HG03039 (cell line): ENCODE measurements at regions not wholly inside any gene's neighbourhood (a gene's known extent, or its start where the extent isn't known, plus 50 kb on each side); places are given as distances from the start of the nearest gene placed in this dataset.

Source experiments
- ATAC-seq: cut with Tn5 transposase; IDR thresholded peaks from one replicate; pipeline ENCODE4 v1.9.1; 2021; ENCODE audit warnings: mild to moderate bottlenecking, moderate library complexity; ENCODE audit not compliant: unreplicated experiment

DNA sequence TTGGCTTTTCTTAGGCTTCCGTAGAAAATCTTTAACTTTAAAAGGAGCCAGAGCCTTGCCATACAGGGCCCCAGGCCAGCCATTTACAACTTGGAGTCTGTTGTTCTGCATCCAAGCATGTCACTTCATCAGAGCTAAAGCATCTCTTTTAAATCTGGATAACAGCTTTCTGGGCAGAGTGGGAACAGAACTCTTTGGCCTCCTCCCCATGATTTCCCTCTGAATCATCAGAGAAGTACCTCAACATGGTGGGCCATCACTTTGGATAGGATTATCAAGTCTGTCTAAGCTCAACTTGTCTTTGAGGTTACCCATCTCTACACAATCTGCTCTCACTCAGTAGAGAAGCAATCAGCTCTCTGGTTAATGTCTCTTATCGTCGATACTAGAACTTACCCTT lies 170.9 kb downstream of the SLC6A15 start:
- no peak for ATAC-seq

DNA sequence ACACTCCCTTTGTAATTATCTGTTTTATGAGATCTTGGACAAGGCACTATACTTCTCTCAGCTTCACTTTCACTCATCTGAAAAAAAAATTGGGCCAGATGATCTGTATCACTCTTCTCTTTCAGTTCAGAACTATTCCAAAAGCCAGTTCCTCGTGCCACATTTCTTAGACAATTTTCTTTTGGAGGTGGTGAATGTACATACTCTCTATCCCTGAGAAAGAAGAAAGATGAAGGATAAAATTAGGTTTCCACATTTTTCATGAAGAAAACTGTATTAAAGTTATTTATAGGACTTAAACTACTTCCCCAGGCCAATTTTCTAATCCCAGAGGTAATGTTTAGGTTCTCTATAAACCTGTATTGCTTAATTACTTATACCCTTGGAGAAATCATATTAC lies 171.6 kb downstream of the SLC6A15 start:
- no peak for ATAC-seq

DNA sequence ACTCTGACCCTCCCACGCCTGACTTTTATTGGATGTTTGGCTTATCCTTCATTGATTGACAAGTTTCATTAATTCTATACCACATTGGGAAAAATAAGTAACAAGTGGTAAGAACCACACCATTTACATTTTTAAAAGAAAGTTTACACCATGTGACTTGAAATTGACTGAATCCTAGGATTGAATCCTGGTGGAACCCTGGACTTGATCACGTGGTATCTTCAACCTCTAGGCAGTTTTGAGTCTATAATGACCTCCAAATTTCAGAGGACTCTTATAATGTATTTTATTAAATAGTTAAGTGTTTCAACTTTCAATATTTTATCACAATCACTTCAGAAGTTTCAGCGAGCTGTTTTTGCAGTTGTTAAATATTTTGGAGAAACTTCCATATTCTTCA lies 172.0 kb downstream of the SLC6A15 start:
- no peak for ATAC-seq

DNA sequence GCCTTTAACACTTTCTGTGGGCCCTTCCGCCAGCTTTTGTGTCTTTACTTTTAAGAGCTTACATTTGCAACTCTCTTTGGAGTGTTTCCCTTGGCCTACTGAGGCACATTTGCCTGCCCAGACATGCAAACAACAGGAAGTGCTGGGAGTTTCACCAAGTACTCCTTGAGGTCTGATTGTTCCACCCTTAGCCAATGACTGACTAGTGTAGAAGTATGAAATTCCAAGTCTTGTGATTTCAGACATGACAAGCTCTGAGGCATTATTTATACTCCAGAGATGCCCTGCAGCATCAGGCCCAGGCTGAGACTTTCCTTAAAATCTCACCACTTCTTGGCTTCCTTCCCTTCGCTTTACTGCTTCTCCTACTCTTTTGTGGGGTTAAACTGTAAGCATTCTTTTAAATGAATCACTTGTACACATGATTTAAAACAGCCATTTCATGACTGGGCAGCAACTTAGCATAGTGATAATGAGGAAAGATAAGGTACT lies 174.1 kb downstream of the SLC6A15 start:
- no peak for ATAC-seq

DNA sequence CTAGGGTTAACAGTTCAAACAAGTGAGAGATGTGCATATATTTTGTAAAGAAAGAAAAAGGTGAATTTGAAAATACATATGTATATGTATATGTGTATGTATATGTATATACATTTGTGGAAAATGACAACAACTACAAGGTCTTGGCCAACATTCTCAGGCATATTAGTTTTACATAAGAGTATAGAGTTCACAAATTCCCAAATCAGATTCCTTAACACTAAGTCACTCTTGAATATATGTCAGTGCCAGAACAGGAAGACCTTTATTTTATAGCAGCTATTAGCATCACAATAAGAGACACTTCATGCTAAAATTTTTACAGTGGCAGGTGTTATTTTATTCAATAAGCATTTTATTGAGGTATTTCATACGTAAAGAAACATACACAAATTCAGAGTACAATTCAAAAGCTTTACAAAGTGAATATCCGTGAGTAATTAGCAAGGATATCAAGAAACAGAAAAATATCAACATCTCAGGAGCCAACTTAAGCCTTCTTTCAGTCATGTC lies 179.7 kb downstream of the SLC6A15 start:
- no peak for ATAC-seq

DNA sequence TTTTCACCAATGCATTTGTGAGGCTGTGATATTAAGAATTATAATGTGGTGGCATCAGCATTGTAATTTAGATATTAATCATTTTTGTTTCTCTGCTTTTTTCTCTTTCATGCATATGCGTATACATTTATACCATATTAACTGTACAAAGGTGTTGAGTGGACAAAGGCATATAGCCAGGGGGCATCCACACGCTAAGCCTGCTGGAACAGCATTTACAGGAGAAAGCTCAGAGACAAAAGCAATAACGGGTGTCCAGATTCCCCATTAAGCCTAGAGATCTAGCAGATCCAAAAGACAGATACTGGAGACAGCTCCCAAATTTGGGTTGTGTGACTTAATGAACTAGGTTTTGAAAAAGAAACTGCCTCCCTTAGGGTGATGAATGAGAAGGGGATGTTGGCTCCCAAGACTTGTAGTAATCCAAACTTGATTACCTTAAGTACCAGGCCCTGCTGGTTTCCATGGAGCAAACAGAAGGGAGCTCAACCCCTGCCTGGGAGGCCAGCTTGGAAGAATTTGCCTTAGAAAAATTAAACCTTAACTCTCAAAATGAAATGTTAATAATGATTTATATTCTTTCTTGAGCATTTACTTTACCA lies 181.9 kb downstream of the SLC6A15 start:
- no peak for ATAC-seq

DNA sequence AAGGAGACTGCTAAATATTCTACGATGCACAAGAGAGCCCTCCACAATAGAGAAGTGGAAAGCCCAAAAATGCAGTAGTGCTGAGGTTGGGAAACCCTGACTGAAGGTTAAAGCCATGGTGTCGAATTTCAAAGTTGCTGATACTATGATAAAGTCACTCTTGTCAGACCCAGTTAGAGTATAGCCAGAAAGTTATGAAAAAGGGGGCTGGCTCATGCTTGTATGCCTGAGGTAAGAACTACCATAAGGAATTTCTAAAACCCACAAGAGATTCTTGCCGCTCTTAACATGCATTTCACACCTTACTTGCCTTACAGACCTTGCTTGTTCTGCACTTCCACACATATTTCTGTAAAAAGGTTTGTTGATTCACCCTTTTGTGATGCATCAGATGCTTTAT lies 184.6 kb downstream of the SLC6A15 start:
- ATAC-seq = no peak

DNA sequence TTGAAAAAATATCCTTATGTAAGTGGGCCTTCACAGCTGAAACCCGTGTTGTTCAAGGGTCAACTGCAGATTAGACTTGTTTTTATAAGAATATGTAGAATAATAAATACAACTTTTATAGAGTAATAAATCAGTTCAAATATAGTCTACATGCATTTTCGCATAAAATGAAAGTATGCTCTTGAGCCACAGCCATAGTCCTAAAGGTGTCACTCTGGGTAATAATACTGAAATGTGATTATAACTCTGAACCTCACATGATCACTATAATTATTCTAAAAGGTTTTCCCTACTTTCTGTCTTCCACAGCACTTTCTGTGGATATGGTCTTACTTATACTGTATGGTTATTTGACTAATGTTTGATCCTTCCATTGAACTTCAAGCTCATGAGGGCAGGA lies 185.8 kb downstream of the SLC6A15 start:
- no peak for ATAC-seq

DNA sequence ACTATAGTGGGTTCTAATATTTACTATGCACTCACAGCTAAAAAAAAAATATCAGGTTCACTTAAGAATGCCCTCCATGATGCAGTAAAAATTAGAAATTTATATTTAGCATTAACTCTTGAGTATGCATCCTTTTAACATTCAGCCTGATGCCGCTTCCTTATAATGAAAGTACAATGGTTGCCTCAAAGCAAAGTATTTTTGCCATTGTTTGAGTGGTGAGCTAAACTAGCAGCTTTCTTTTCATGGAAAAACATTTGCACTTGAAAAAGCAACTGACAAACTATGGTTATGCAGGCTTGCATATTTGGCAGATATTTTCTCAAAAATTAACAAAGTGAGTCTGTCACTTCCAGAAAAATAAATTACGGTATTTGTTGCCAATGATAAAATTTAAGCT lies 188.6 kb downstream of the SLC6A15 start:
- ATAC-seq = no peak

DNA sequence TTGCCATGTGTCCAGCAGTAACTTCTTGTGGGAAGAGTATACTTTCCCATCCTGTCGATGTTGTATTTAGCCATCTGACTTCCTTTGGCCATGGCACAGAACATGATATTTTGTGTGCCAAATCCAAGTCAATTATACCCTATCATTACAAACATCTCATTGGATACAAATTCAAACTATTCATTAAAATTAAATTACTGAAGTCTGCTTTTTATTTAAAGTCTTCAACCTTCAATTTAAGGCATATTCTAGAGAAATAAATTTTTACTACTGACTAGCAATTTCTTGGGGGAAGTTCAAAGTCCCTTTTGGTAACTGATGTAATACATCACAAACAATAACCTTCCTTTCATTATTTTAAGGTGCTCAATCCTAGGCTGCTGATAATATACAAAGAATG lies 192.6 kb downstream of the SLC6A15 start:
- ATAC-seq = no peak

DNA sequence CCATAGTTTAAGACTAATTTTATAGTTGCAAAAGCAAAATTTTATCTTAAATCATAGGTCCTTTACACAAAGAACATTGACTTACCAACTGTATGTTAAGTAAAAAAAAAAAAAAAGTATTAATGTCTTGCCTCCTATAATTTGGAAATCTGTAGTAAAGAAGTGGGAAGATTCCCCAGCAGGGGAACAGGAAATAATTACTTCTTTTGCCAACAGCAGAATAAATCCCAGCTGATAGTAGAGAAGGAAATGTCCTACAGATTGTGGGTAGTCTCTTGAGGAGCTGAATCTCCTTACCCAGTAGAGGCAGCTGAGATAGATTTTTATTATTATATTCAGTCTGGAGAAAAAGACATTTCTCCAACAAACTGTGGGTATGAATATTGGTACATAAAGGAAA lies 193.7 kb downstream of the SLC6A15 start:
- ATAC-seq = no peak

DNA sequence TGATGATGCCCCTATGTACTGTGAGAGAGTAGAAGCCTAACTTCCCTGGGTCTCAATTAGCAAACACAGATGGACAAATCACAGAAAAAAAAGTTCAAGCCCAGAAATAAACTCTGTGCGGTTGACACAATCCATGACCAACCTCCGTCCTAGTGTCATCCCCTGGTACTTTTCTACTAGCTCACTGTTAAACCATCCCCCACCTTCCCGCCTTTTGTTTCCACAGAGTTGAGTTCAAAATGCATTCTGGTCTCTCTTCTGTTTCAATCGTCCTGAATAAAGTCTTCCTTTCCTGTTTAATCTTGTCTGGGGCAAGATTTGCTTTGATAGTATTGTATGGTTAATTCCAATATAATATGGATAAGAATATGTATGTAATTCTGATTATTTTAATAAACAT lies 199.9 kb downstream of the SLC6A15 start:
- no peak for ATAC-seq

DNA sequence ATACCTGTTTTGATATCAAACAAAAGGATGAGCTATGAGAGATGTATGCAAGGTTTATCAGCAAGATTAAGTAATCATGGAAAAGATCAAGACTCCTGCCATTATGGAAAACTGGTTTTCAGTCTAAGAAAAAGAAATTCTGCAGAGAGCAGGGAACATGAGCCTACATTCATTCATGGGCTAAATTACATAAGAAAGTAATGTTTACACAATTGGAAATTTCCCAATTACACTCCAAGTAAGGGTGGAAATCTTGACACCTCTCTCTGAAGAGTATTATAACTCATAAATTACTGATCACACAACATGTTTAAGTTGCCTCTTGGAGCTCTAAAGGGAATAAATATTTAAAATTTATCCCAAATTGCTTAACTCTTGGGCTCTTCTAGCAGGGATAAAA lies 206.2 kb downstream of the SLC6A15 start:
- no peak for ATAC-seq

DNA sequence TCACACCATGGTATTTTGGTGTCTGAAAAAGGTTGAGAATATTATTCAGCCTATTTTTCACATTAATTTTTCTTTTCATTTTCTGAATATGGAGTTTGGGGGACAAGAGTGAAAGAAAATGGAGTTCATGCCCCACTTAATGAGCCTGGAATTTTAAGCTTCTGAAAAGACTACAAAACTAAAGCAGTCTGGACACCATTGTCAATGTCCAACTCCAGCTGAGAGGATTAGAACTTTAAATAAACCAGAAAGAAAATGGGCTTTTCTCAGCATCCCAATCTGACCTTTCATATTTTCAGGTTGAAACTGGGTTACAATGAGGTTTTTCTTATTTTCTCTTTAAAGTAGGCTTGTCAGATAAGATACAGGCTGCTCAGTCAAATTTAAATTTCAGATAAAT lies 207.7 kb downstream of the SLC6A15 start:
- ATAC-seq = no peak

DNA sequence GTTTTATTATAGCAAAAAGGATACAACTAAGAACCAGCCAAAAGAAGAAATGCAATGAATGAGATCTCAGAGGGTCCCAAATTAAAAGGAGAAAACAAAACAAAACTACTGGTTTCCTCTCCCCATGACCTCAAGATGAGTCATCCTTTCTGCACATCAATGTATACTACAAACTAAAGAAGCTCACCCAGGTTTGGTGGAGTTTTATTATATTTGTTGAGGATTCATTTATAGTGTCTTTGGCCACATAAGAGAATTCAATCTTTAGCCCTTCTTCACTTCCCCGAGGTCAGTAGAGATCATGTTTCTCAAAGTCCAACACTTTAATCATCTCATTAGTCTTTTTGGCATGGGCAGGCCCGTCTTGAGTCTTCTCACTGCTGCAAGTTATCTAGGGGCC lies 210.6 kb downstream of the SLC6A15 start:
- ATAC-seq = no peak

DNA sequence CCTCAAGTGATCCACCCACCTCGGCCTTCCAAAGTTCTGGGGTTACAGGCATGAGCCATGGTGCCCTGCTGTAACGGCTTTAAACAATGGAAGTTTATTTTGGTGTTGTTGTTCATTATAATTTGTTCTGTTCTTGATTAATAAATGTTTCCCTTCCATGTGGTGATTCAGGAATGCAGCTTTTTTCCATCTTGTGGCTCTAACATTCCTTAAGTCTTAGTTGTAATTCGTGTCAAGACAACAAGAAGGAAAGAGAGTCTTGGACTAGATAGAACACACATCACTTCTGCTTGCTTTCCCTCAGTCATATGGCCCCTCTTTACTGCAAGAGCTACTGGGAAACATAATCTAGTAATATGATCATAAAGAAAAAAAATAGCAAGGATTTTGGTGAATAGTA lies 211.6 kb downstream of the SLC6A15 start:
- no peak for ATAC-seq

DNA sequence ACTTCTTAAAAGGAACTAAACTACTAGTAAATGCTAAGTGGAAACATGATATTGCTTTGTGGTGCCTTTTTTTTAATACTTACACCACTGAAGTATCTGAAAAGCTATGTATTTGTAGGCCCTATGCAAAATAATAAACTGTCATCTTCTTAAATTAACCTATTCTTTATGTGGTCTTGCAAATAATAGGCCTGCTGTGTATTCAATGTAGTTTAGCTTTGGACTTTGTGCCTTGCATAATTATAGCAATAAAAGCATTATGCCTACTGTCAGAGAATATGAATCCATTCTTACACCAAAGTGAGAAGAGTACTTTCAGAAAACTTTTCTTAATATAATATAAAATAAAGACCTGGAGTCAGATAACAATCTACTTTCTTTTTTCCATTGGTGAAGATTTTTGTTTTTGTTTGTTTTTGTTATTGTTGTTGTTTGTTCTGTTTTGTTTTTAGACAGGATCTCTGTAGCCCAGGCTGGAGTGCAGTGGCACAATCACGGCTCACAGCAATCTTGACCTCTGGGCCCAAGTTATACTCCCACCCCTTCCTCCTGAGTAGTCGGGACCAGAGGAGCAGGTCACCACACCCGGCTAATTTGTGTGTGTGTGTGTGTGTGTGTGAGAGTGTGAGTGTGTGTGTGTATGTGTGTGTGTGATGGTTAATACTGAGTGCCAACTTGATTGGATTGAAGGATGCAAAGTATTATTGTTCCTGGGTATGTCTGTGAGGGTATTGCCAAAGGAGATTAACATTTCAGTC lies 213.8 kb downstream of the SLC6A15 start:
- ATAC-seq = no peak

DNA sequence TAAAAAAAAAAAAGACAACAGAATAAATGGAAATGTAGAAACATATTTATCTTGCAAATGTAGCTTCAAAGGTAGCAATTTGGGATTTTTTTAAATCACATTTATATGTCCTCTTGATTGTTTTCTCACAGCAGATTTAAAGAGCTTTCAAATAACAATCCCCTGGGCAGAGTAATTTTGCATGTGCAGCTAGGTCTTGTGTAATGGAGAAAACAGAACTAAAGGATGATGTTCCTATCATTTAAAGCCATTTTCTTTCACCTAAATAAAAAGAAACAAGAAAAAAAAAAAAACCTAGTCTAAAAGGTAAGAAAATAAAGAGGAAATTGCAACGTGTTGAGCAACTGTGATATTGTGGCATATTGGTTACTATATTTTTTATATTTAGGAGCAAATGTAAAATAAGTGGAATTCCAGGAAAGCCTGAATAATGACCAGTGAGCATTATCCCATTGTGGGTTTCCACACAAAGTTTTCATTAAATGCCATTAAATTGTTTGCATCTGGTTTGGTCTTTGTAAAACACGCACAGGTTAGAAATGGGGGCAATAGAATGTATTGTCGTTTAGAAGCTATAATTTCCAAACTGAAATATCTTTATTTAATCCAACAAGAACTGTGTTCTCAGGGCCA lies 215.6 kb downstream of the SLC6A15 start:
- no peak for ATAC-seq

DNA sequence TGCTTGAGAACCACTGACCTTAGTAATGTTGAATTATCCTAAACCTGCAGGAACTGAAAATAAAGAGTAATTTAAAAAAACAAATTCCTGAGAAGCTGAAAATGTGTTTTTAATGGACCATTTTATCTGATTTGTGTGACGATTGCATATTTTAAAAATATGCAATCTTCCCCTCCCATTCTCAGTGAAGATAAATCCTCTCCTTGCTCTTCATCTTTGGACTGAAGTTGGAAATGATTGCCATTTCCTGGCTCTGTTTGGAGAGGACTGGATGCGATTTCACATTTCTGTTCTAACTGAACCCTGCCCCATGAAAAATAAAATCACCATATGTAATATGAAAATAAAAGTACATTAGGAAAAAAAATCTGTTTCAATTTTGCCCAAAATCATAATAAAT lies 216.3 kb downstream of the SLC6A15 start:
- no peak for ATAC-seq

DNA sequence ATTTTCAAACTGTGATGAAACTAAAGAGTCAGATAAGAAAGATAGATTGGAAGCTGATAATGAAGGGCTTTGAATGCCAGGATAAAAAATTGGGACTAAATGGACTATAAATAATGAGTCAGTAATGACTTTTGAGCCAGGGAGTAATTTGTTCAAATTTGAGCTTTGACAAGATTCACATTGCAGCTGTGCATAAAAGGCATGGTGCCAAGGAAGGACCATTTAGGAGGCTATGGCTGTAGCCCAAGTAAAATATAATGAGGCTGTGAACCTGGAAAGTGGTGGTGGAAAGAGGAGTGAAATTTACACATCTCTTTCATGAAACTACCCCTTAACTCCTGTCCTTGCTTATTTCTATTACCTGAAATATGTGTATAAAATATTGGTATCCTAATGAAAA lies 218.5 kb downstream of the SLC6A15 start:
- ATAC-seq = no peak

DNA sequence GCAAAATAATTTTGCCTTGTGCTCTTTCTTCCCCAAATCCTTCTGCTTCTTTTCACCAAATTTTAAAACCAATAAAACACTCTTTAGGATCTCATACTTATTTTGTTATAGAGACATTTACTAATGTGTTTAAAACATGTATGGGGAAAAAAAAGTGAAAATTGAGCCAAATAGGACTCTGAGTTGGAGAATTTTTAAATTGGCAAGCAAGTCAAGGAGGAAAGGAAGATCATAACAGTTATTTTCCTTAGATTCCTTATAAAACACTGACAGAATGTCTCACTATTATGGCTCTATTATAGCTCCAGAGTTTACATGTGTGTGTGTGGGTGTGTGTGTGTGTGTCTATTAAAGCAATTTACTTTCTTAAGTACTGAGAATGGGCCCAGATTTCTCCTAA lies 220.5 kb downstream of the SLC6A15 start:
- ATAC-seq = no peak

DNA sequence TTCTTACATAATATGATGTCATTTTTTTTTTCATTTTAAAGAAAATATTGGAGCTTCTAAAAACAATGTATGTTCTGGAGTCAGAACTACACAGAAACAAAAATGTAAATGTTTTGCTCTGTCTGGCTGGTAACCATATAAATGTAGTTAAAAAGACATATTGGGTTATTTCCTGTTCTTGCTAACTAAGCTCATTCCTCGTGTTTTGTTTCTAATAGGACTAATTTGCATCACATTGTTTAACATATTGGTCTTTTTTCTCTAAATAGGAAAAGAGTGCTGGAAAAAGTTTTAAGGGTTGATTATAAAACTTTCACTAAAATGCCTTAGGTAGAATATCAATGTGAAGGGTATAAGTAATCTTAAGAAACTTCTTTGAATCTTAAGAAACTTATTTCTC lies 221.3 kb downstream of the SLC6A15 start:
- no peak for ATAC-seq
